ENCODE measurements at regions not wholly inside any gene's neighbourhood (a gene's known extent, or its start where the extent isn't known, plus 50 kb on each side); places are given as distances from the start of the nearest gene placed in this dataset.

- TF ChIP-seq, protein P1, sequence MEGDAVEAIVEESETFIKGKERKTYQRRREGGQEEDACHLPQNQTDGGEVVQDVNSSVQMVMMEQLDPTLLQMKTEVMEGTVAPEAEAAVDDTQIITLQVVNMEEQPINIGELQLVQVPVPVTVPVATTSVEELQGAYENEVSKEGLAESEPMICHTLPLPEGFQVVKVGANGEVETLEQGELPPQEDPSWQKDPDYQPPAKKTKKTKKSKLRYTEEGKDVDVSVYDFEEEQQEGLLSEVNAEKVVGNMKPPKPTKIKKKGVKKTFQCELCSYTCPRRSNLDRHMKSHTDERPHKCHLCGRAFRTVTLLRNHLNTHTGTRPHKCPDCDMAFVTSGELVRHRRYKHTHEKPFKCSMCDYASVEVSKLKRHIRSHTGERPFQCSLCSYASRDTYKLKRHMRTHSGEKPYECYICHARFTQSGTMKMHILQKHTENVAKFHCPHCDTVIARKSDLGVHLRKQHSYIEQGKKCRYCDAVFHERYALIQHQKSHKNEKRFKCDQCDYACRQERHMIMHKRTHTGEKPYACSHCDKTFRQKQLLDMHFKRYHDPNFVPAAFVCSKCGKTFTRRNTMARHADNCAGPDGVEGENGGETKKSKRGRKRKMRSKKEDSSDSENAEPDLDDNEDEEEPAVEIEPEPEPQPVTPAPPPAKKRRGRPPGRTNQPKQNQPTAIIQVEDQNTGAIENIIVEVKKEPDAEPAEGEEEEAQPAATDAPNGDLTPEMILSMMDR (conservative IDR thresholded peaks at IDR 0.05): no peak
- H3K27ac ChIP-seq: no peak overlapping the region
Observed at GRCh38 chr1:53408755-53409129, 50.5 kb upstream of the DMRTB1 start.

- TF ChIP-seq, protein P1 (conservative IDR thresholded peaks at IDR 0.05): no peak
- H3K27ac ChIP-seq: no peak overlapping the region
Observed at GRCh38 chr1:53409233-53409632, 50.0 kb upstream of the DMRTB1 start.

Data from VCaP (cell line).